GM18507 (cell line): ENCODE measurements at regions not wholly inside any gene's neighbourhood (a gene's known extent, or its start where the extent isn't known, plus 50 kb on each side); places are given as distances from the start of the nearest gene placed in this dataset.
"Not testable (repeated sequence)": the region's sequence is repeated elsewhere in the genome, so short reads cannot be mapped to it uniquely, and the experiment has no call there.

Source experiments
- DNase-seq: peaks from one replicate; pipeline ENCODE4 v3.0.0; 2011; ENCODE audit warnings: low read depth; ENCODE audit not compliant: insufficient read length; ENCODE audit errors: extremely low spot score
- FAIRE-seq: peaks from 2 replicates; lab custom pipeline; 2011; peaks lifted over from hg19 to GRCh38; lab: Jason Lieb, UNC

- DNase-seq (no peak), FAIRE-seq (no peak)
Observed at GRCh38 chr21:41620982-41621381, 113.0 kb upstream of the TMPRSS2 start.

- FAIRE-seq: no peak
- no peak for DNase-seq
Observed at GRCh38 chr21:41620541-41620940, 112.6 kb upstream of the TMPRSS2 start.

- no peak for FAIRE-seq
- no peak for DNase-seq
Observed at GRCh38 chr21:41616031-41616591, 108.2 kb upstream of the TMPRSS2 start.

GRCh38 chr21:41615613-41616012, 107.7 kb upstream of the TMPRSS2 start:
- DNase-seq (no peak), FAIRE-seq (no peak)

GRCh38 chr21:41614511-41614910, 106.6 kb upstream of the TMPRSS2 start:
- no peak for FAIRE-seq
- no peak for DNase-seq

GRCh38 chr21:41613533-41613909, 105.6 kb upstream of the TMPRSS2 start:
- no peak for FAIRE-seq
- no peak for DNase-seq

GRCh38 chr21:41612674-41613532, 104.9 kb upstream of the TMPRSS2 start:
- FAIRE-seq: no peak
- DNase-seq: peak; percentile 18

- DNase-seq: no peak
- no peak for FAIRE-seq
Observed at GRCh38 chr21:41611966-41612606, 104.1 kb upstream of the TMPRSS2 start.

- no peak for FAIRE-seq
Observed at GRCh38 chr21:41611441-41611840, 103.5 kb upstream of the TMPRSS2 start.

GRCh38 chr21:41610840-41611115, 102.8 kb upstream of the TMPRSS2 start:
- FAIRE-seq, DNase-seq: not testable (repeated sequence)

More at GRCh38 chr21:41611441-41611840, 103.5 kb upstream of the TMPRSS2 start:
- DNase-seq: no peak

GRCh38 chr21:41610042-41610839, 102.3 kb upstream of the TMPRSS2 start:
- DNase-seq (no peak), FAIRE-seq (no peak)

- DNase-seq (no peak), FAIRE-seq (no peak)
Observed at GRCh38 chr21:41606706-41607105, 98.7 kb upstream of the TMPRSS2 start.

GRCh38 chr21:41605934-41606285, 98.0 kb upstream of the TMPRSS2 start:
- DNase-seq: no peak
- FAIRE-seq: no peak

- DNase-seq: no peak
- no peak for FAIRE-seq
Observed at GRCh38 chr21:41605178-41605933, 97.4 kb upstream of the TMPRSS2 start.

GRCh38 chr21:41604583-41605041, 96.7 kb upstream of the TMPRSS2 start:
- DNase-seq: no peak
- FAIRE-seq: no peak

GRCh38 chr21:41603476-41603875, 95.5 kb upstream of the TMPRSS2 start:
- DNase-seq (no peak), FAIRE-seq (no peak)

GRCh38 chr21:41602531-41602930, 94.6 kb upstream of the TMPRSS2 start:
- FAIRE-seq (no peak), DNase-seq (no peak)

GRCh38 chr21:41601573-41602368, 93.8 kb upstream of the TMPRSS2 start:
- no peak for DNase-seq
- FAIRE-seq: no peak
